Peyer's patch (tissue), 4 donors: ENCODE measurements at regions not wholly inside any gene's neighbourhood (a gene's known extent, or its start where the extent isn't known, plus 50 kb on each side); places are given as distances from the start of the nearest gene placed in this dataset.
"Not testable (repeated sequence)": the region's sequence is repeated elsewhere in the genome, so short reads cannot be mapped to it uniquely, and the experiment has no call there.

Experiments
- DNase-seq, 3 donors: peaks; one replicate each; pipeline ENCODE4 v3.0.0-alpha.2; 2017 to 2019
- H3K27ac ChIP-seq, 4 donors: fragments of 200-600 bp; sonication (generic); one replicate each; pipeline ENCODE4 v1.5.1; 2016 to 2019
- H3K27me3 ChIP-seq, 2 donors: fragments of 200-600 bp; sonication (generic); one replicate each; pipeline ENCODE4 v1.5.1; 2019
- H3K36me3 ChIP-seq, 3 donors: fragments of 200-600 bp; sonication (generic); one replicate each; pipeline ENCODE4 v1.5.1; 2016 to 2019
- H3K4me1 ChIP-seq, 4 donors: fragments of 200-600 bp; sonication (generic); one replicate each; pipeline ENCODE4 v1.5.1; 2016 to 2019
- H3K4me3 ChIP-seq, 4 donors: fragments of 200-600 bp; sonication (generic); 1 replicate in 3 of 4; 2 replicates in 1 of 4; pipeline ENCODE4 v1.5.1; 2016 to 2019; ENCODE audit warnings: mild to moderate bottlenecking in 1 of 4
- H3K9me3 ChIP-seq, 4 donors: fragments of 200-600 bp; sonication (generic); one replicate each; pipeline ENCODE4 v1.5.1; 2016 to 2019; ENCODE audit warnings: mild to moderate bottlenecking in 1 of 4
- CTCF ChIP-seq, 6 experiments: fragments of 450-650 bp in 4 of 6; fragments of 200-600 bp in 2 of 6; sonication (generic) in 1 of 6; IDR thresholded peaks; one replicate each; pipeline ENCODE4 v1.5.1; 2017 to 2019; ENCODE audit warnings: antibody characterized with exemption in 6 of 6, mild to moderate bottlenecking in 3 of 6, moderate library complexity in 1 of 6

- not testable (repeated sequence) for H3K4me3 ChIP-seq
- H3K27ac ChIP-seq: peak overlapping the region; percentile 52 to 80 (median 76)
- DNase-seq: peak in 1 of 3 donors; percentile 43
Observed at GRCh38 chr2:87485884-87486283, 262.0 kb upstream of the PLGLB2 start.

GRCh38 chr2:87486413-87486812, 261.5 kb upstream of the PLGLB2 start:
- H3K4me3 ChIP-seq, H3K27me3 ChIP-seq, H3K36me3 ChIP-seq, H3K9me3 ChIP-seq, H3K4me1 ChIP-seq: not testable (repeated sequence)
- peak in 1 of 3 donors; percentile 32 for DNase-seq
- H3K27ac ChIP-seq: peak overlapping the region; percentile 52 to 80 (median 76)

More at GRCh38 chr2:87485884-87486283, 262.0 kb upstream of the PLGLB2 start:
- not testable (repeated sequence) for H3K4me1 ChIP-seq, H3K36me3 ChIP-seq, H3K9me3 ChIP-seq, H3K27me3 ChIP-seq

- DNase-seq, H3K36me3 ChIP-seq, H3K9me3 ChIP-seq, H3K4me1 ChIP-seq, H3K4me3 ChIP-seq, H3K27me3 ChIP-seq: not testable (repeated sequence)
- H3K27ac ChIP-seq: peak overlapping the region in 1 of 4 donors; percentile 57
Observed at GRCh38 chr2:87488021-87488420, 259.9 kb upstream of the PLGLB2 start.

GRCh38 chr2:87488991-87489390, 258.9 kb upstream of the PLGLB2 start:
- H3K9me3 ChIP-seq, H3K4me3 ChIP-seq, H3K36me3 ChIP-seq, H3K27ac ChIP-seq, DNase-seq, H3K27me3 ChIP-seq, H3K4me1 ChIP-seq: not testable (repeated sequence)

GRCh38 chr2:87494846-87495245, 253.0 kb upstream of the PLGLB2 start:
- peak overlapping the region in 1 of 4 donors; percentile 55 for H3K27ac ChIP-seq
- not testable (repeated sequence) for H3K36me3 ChIP-seq, H3K4me1 ChIP-seq, H3K27me3 ChIP-seq, H3K4me3 ChIP-seq, H3K9me3 ChIP-seq, DNase-seq

GRCh38 chr2:87495455-87495854, 252.4 kb upstream of the PLGLB2 start:
- not testable (repeated sequence) for H3K4me3 ChIP-seq, H3K27me3 ChIP-seq, H3K36me3 ChIP-seq, H3K4me1 ChIP-seq, DNase-seq, H3K9me3 ChIP-seq
- peak overlapping the region in 3 of 4 donors; percentile 34 to 55 (median 43) for H3K27ac ChIP-seq

GRCh38 chr2:87496036-87497006, 251.6 kb upstream of the PLGLB2 start:
- peak in 1 of 6 experiments; percentile 25 for TF ChIP-seq CTCF (IDR thresholded peaks at IDR 0.05)
- not testable (repeated sequence) for H3K4me3 ChIP-seq, H3K27me3 ChIP-seq, H3K4me1 ChIP-seq, DNase-seq, H3K9me3 ChIP-seq, H3K36me3 ChIP-seq
- H3K27ac ChIP-seq: peak overlapping the region in 1 of 4 donors; percentile 55

GRCh38 chr2:87497135-87497534, 250.8 kb upstream of the PLGLB2 start:
- H3K36me3 ChIP-seq, H3K9me3 ChIP-seq, H3K27me3 ChIP-seq, H3K4me1 ChIP-seq, H3K4me3 ChIP-seq, DNase-seq: not testable (repeated sequence)
- peak overlapping the region in 1 of 4 donors; percentile 67 for H3K27ac ChIP-seq

- not testable (repeated sequence) for DNase-seq, H3K9me3 ChIP-seq, H3K36me3 ChIP-seq, H3K4me1 ChIP-seq, H3K4me3 ChIP-seq, H3K27me3 ChIP-seq
- H3K27ac ChIP-seq: peak overlapping the region; percentile 39 to 65 (median 52)
Observed at GRCh38 chr2:87497700-87498099, 250.2 kb upstream of the PLGLB2 start.

- not testable (repeated sequence) for H3K4me1 ChIP-seq, DNase-seq, H3K36me3 ChIP-seq, H3K4me3 ChIP-seq, H3K27me3 ChIP-seq, H3K9me3 ChIP-seq
- peak overlapping the region; percentile 52 to 73 (median 62) for H3K27ac ChIP-seq
Observed at GRCh38 chr2:87498169-87498853, 249.6 kb upstream of the PLGLB2 start.

GRCh38 chr2:87498854-87499238, 249.0 kb upstream of the PLGLB2 start:
- H3K27me3 ChIP-seq, DNase-seq, H3K4me1 ChIP-seq, H3K36me3 ChIP-seq, H3K4me3 ChIP-seq, H3K9me3 ChIP-seq: not testable (repeated sequence)
- peak overlapping the region; percentile 52 to 73 (median 62) for H3K27ac ChIP-seq

GRCh38 chr2:87499860-87500259, 248.0 kb upstream of the PLGLB2 start:
- H3K36me3 ChIP-seq, DNase-seq, H3K27me3 ChIP-seq, H3K4me3 ChIP-seq, H3K9me3 ChIP-seq, H3K4me1 ChIP-seq: not testable (repeated sequence)
- H3K27ac ChIP-seq: peak overlapping the region; percentile 46 to 78 (median 66)

- not testable (repeated sequence) for H3K27me3 ChIP-seq, H3K4me1 ChIP-seq, H3K9me3 ChIP-seq, H3K4me3 ChIP-seq, DNase-seq, H3K36me3 ChIP-seq
- peak overlapping the region; percentile 46 to 78 (median 66) for H3K27ac ChIP-seq
Observed at GRCh38 chr2:87500421-87500820, 247.5 kb upstream of the PLGLB2 start.

GRCh38 chr2:87500951-87501350, 246.9 kb upstream of the PLGLB2 start:
- not testable (repeated sequence) for H3K27me3 ChIP-seq, H3K36me3 ChIP-seq, H3K4me3 ChIP-seq, DNase-seq, H3K9me3 ChIP-seq, H3K4me1 ChIP-seq
- H3K27ac ChIP-seq: peak overlapping the region; percentile 35 to 78 (median 66)
